MM.1S (cell line): ENCODE measurements at regions not wholly inside any gene's neighbourhood (a gene's known extent, or its start where the extent isn't known, plus 50 kb on each side); places are given as distances from the start of the nearest gene placed in this dataset.

Experiments used
- DNase-seq: peaks from one replicate; pipeline ENCODE4 v3.0.0-alpha.2; 2015
- H2AFZ ChIP-seq: fragments of 300-600 bp; sonication (generic); 2 replicates; pipeline ENCODE4 v1.6.0; 2016; ENCODE audit warnings: antibody characterized with exemption, low read length
- H3F3A ChIP-seq: fragments of 300-600 bp; sonication (generic); 2 replicates; pipeline ENCODE4 v1.6.1; 2016; ENCODE audit warnings: mild to moderate bottlenecking, antibody characterized with exemption, low read length, moderate library complexity, mixed read lengths; ENCODE audit not compliant: insufficient read depth
- H3K27ac ChIP-seq: fragments of 300-600 bp; sonication (generic); 2 replicates; pipeline ENCODE4 v1.5.1; 2016; ENCODE audit warnings: mild to moderate bottlenecking, low read length
- H3K27me3 ChIP-seq: fragments of 300-600 bp; sonication (generic); replicated peaks from 2 replicates; pipeline ENCODE4 v1.6.0; 2016; ENCODE audit warnings: low read length; ENCODE audit not compliant: insufficient read depth
- H3K36me3 ChIP-seq: fragments of 300-600 bp; sonication (generic); replicated peaks from 2 replicates; pipeline ENCODE4 v1.6.1; 2016; ENCODE audit warnings: mild to moderate bottlenecking, low read length, mixed read lengths; ENCODE audit not compliant: insufficient read depth
- H3K4me1 ChIP-seq: fragments of 300-600 bp; sonication (generic); 2 replicates; pipeline ENCODE4 v1.6.1; 2016; ENCODE audit warnings: low read length, mixed read lengths
- H3K4me2 ChIP-seq: fragments of 300-600 bp; sonication (generic); 2 replicates; pipeline ENCODE4 v1.6.0; 2016; ENCODE audit warnings: low read depth, low read length
- H3K4me3 ChIP-seq: fragments of 300-600 bp; sonication (generic); 2 replicates; pipeline ENCODE4 v1.5.1; 2016; ENCODE audit warnings: low read length, mixed read lengths
- H3K79me2 ChIP-seq: fragments of 300-600 bp; sonication (generic); 2 replicates; pipeline ENCODE4 v1.6.1; 2016; ENCODE audit warnings: mixed run types, low read length, mixed read lengths
- H3K9ac ChIP-seq: fragments of 300-600 bp; sonication (generic); 2 replicates; pipeline ENCODE4 v1.6.1; 2016; ENCODE audit warnings: low read length, mixed read lengths
- H3K9me2 ChIP-seq: fragments of 300-600 bp; sonication (generic); replicated peaks from 2 replicates; pipeline ENCODE4 v1.6.1; 2016; ENCODE audit warnings: mild to moderate bottlenecking, low read length, mixed read lengths; ENCODE audit not compliant: insufficient read depth
- H3K9me3 ChIP-seq: fragments of 300-600 bp; sonication (generic); replicated peaks from 2 replicates; pipeline ENCODE4 v1.6.1; 2016; ENCODE audit warnings: mild to moderate bottlenecking, low read length, mixed read lengths; ENCODE audit not compliant: insufficient read depth
- H4K20me1 ChIP-seq: fragments of 300-600 bp; sonication (generic); 2 replicates; pipeline ENCODE4 v1.6.1; 2016; ENCODE audit warnings: mild to moderate bottlenecking, low read length, moderate library complexity, mixed read lengths; ENCODE audit not compliant: insufficient read depth
- EZH2 ChIP-seq: fragments of 300-600 bp; sonication (generic); optimal IDR thresholded peaks from 2 replicates; pipeline ENCODE3; 2017; ENCODE audit warnings: low read depth, mild to moderate bottlenecking, antibody characterized with exemption, low read length, mixed read lengths
- EZH2phosphoT487 ChIP-seq: fragments of 300-600 bp; sonication (generic); IDR thresholded peaks from 2 replicates; pipeline ENCODE4 v1.6.1; 2018; ENCODE audit warnings: antibody characterized with exemption, low read length
- TF ChIP-seq, protein P1 (sequence below): fragments of 300-600 bp; sonication (generic); IDR thresholded peaks from 2 replicates; pipeline ENCODE4 v1.5.1; 2016; ENCODE audit warnings: antibody characterized with exemption, low read length, mixed read lengths

- no peak for TF ChIP-seq EZH2phosphoT487
- Histone ChIP-seq H3K9ac (no peak overlapping the region), H3K79me2 (no peaks in the 10 kb centered on the region), H3K9me2 (no peaks in the 10 kb centered on the region), H3K4me3 (no peak overlapping the region), H3K9me3 (no peaks in the 10 kb centered on the region), H3F3A (no peaks in the 10 kb centered on the region), H3K27ac (no peak overlapping the region), H2AFZ (no peak overlapping the region), H4K20me1 (no peaks in the 10 kb centered on the region), H3K4me2 (no peak overlapping the region), H3K36me3 (no peaks in the 10 kb centered on the region), H3K4me1 (no peaks in the 10 kb centered on the region), H3K27me3 (no peaks in the 10 kb centered on the region)
- DNase-seq: no peak
These were observed 140.9 kb upstream of the GAS1 start for GRCh38 chr9:87088192-87088591.

GRCh38 chr9:87088621-87089365, 141.5 kb upstream of the GAS1 start:
- DNase-seq: no peak
- Histone ChIP-seq H3K4me2 (no peak overlapping the region), H3K9me3 (no peaks in the 10 kb centered on the region), H3K4me1 (no peaks in the 10 kb centered on the region), H4K20me1 (no peaks in the 10 kb centered on the region), H3K27me3 (no peaks in the 10 kb centered on the region), H3K79me2 (no peaks in the 10 kb centered on the region), H2AFZ (no peak overlapping the region), H3K27ac (no peak overlapping the region), H3K4me3 (no peak overlapping the region), H3K36me3 (no peaks in the 10 kb centered on the region), H3K9ac (no peak overlapping the region), H3F3A (no peaks in the 10 kb centered on the region), H3K9me2 (no peaks in the 10 kb centered on the region)
- TF ChIP-seq, protein P1, sequence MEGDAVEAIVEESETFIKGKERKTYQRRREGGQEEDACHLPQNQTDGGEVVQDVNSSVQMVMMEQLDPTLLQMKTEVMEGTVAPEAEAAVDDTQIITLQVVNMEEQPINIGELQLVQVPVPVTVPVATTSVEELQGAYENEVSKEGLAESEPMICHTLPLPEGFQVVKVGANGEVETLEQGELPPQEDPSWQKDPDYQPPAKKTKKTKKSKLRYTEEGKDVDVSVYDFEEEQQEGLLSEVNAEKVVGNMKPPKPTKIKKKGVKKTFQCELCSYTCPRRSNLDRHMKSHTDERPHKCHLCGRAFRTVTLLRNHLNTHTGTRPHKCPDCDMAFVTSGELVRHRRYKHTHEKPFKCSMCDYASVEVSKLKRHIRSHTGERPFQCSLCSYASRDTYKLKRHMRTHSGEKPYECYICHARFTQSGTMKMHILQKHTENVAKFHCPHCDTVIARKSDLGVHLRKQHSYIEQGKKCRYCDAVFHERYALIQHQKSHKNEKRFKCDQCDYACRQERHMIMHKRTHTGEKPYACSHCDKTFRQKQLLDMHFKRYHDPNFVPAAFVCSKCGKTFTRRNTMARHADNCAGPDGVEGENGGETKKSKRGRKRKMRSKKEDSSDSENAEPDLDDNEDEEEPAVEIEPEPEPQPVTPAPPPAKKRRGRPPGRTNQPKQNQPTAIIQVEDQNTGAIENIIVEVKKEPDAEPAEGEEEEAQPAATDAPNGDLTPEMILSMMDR: no peak
- no peak for TF ChIP-seq EZH2phosphoT487
- TF ChIP-seq EZH2: no peak

GRCh38 chr9:87089506-87089905, 142.2 kb upstream of the GAS1 start:
- Histone ChIP-seq H3K4me1 (no peaks in the 10 kb centered on the region), H3K9me2 (no peaks in the 10 kb centered on the region), H3K27ac (no peak overlapping the region), H3K9me3 (no peaks in the 10 kb centered on the region), H4K20me1 (no peaks in the 10 kb centered on the region), H3K4me3 (no peak overlapping the region), H2AFZ (no peak overlapping the region), H3F3A (no peaks in the 10 kb centered on the region), H3K9ac (no peak overlapping the region), H3K27me3 (no peaks in the 10 kb centered on the region), H3K36me3 (no peaks in the 10 kb centered on the region), H3K79me2 (no peaks in the 10 kb centered on the region), H3K4me2 (no peak overlapping the region)
- TF ChIP-seq EZH2: no peak
- no peak for TF ChIP-seq EZH2phosphoT487
- TF ChIP-seq, protein P1: no peak
- no peak for DNase-seq

DNA sequence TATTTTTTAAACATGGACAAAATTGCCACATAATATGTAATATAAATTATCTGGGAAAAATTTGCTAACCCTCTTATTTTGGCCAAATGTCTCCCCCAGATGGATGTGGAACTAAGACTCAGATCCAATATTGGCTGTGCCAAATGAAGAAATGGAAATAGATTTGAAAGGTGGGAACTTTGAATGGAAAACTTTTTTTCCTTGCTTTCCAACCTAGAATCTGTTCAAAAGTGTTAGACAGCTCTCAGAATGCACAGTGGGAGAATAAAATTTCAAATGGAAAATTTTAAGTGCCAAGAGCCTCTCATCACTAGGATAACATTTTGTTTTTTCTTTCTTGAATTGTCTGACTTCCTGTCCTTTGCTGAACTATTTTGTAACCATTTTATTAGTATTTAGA, 142.6 kb upstream of the GAS1 start:
- Histone ChIP-seq H3K9me2 (no peaks in the 10 kb centered on the region), H2AFZ (no peak overlapping the region), H3K4me2 (no peak overlapping the region), H3K27ac (no peak overlapping the region), H3K9me3 (no peaks in the 10 kb centered on the region), H3K27me3 (no peaks in the 10 kb centered on the region), H3K4me1 (no peaks in the 10 kb centered on the region), H3K4me3 (no peak overlapping the region), H3K79me2 (no peaks in the 10 kb centered on the region), H3K9ac (no peak overlapping the region), H3F3A (no peaks in the 10 kb centered on the region), H4K20me1 (no peaks in the 10 kb centered on the region), H3K36me3 (no peaks in the 10 kb centered on the region)
- TF ChIP-seq EZH2phosphoT487: no peak
- no peak for TF ChIP-seq EZH2
- TF ChIP-seq, protein P1: no peak
- DNase-seq: no peak
